HL-60 (cell line): ENCODE measurements at regions not wholly inside any gene's neighbourhood (a gene's known extent, or its start where the extent isn't known, plus 50 kb on each side); places are given as distances from the start of the nearest gene placed in this dataset.

Source experiments
- DNase-seq, 2 experiments: peaks; one replicate each; pipeline ENCODE4 v3.0.0-alpha.2; 2010 to 2020; ENCODE audit warnings: low read depth in 1 of 2, low spot score in 1 of 2
- H3K27ac ChIP-seq: fragments of 250-450 bp; sonication (Bioruptor Pico); replicated peaks from 2 replicates; pipeline ENCODE4 v1.5.1; 2020; ENCODE audit warnings: mild to moderate bottlenecking, moderate library complexity
- H3K27me3 ChIP-seq: fragments of 250-450 bp; sonication (Bioruptor Pico); 2 replicates; pipeline ENCODE4 v1.5.1; 2021; ENCODE audit warnings: mild to moderate bottlenecking, moderate library complexity; ENCODE audit not compliant: insufficient read depth, poor library complexity, severe bottlenecking
- H3K4me3 ChIP-seq: replicated peaks from 2 replicates; pipeline ENCODE4 v1.5.1; 2011; ENCODE audit warnings: mild to moderate bottlenecking, control low read depth, low read length; ENCODE audit not compliant: insufficient read depth
- GABPA ChIP-seq: IDR thresholded peaks from 2 replicates; pipeline ENCODE4 v1.6.1; 2012; ENCODE audit warnings: low read depth
- POLR2AphosphoS5 ChIP-seq: IDR thresholded peaks from 2 replicates; pipeline ENCODE4 v1.6.1; 2012; ENCODE audit warnings: low read depth
- SPI1 ChIP-seq: IDR thresholded peaks from 2 replicates; pipeline ENCODE4 v1.6.1; 2012; ENCODE audit warnings: low read depth, mild to moderate bottlenecking, borderline replicate concordance
- TF ChIP-seq, protein P1 (sequence below): IDR thresholded peaks from one replicate; pipeline ENCODE4 v1.5.1; 2011; ENCODE audit warnings: low read length, control low read depth, inconsistent platforms; ENCODE audit not compliant: insufficient read depth
- TF ChIP-seq, protein P2 (sequence below): IDR thresholded peaks from 2 replicates; pipeline ENCODE4 v1.6.1; 2012; ENCODE audit warnings: low read depth; ENCODE audit not compliant: insufficient replicate concordance

DNA sequence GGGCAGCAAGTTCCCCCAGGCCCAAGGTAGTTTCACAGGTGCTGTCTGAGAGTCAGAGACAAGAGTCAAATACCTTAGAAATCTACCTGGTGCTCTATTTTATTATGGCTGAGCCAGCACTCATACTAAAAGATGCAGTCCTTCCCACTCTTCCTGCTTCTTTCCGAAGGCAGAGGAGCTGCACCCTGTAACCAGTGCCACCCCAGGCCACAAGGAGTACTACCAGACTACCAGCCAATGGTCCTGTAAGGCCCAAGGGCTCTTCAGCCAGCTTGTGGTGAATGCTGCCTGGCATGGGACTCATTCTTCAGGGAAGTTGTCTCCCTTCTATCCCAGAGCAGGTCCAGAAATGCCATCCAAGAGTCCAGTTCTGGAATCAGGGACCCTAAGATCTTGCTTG lies 203.8 kb upstream of the DUSP10 start:
- no peak overlapping the region for H3K27ac ChIP-seq
- TF ChIP-seq, protein P1, sequence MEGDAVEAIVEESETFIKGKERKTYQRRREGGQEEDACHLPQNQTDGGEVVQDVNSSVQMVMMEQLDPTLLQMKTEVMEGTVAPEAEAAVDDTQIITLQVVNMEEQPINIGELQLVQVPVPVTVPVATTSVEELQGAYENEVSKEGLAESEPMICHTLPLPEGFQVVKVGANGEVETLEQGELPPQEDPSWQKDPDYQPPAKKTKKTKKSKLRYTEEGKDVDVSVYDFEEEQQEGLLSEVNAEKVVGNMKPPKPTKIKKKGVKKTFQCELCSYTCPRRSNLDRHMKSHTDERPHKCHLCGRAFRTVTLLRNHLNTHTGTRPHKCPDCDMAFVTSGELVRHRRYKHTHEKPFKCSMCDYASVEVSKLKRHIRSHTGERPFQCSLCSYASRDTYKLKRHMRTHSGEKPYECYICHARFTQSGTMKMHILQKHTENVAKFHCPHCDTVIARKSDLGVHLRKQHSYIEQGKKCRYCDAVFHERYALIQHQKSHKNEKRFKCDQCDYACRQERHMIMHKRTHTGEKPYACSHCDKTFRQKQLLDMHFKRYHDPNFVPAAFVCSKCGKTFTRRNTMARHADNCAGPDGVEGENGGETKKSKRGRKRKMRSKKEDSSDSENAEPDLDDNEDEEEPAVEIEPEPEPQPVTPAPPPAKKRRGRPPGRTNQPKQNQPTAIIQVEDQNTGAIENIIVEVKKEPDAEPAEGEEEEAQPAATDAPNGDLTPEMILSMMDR = no peak
- TF ChIP-seq SPI1 (no peak), POLR2AphosphoS5 (no peak), GABPA (no peak)
- TF ChIP-seq, protein P2, sequence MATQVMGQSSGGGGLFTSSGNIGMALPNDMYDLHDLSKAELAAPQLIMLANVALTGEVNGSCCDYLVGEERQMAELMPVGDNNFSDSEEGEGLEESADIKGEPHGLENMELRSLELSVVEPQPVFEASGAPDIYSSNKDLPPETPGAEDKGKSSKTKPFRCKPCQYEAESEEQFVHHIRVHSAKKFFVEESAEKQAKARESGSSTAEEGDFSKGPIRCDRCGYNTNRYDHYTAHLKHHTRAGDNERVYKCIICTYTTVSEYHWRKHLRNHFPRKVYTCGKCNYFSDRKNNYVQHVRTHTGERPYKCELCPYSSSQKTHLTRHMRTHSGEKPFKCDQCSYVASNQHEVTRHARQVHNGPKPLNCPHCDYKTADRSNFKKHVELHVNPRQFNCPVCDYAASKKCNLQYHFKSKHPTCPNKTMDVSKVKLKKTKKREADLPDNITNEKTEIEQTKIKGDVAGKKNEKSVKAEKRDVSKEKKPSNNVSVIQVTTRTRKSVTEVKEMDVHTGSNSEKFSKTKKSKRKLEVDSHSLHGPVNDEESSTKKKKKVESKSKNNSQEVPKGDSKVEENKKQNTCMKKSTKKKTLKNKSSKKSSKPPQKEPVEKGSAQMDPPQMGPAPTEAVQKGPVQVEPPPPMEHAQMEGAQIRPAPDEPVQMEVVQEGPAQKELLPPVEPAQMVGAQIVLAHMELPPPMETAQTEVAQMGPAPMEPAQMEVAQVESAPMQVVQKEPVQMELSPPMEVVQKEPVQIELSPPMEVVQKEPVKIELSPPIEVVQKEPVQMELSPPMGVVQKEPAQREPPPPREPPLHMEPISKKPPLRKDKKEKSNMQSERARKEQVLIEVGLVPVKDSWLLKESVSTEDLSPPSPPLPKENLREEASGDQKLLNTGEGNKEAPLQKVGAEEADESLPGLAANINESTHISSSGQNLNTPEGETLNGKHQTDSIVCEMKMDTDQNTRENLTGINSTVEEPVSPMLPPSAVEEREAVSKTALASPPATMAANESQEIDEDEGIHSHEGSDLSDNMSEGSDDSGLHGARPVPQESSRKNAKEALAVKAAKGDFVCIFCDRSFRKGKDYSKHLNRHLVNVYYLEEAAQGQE = no peak
- H3K27me3 ChIP-seq = no peaks in the 10 kb centered on the region
- no peak for DNase-seq
- H3K4me3 ChIP-seq = no peak overlapping the region

DNA sequence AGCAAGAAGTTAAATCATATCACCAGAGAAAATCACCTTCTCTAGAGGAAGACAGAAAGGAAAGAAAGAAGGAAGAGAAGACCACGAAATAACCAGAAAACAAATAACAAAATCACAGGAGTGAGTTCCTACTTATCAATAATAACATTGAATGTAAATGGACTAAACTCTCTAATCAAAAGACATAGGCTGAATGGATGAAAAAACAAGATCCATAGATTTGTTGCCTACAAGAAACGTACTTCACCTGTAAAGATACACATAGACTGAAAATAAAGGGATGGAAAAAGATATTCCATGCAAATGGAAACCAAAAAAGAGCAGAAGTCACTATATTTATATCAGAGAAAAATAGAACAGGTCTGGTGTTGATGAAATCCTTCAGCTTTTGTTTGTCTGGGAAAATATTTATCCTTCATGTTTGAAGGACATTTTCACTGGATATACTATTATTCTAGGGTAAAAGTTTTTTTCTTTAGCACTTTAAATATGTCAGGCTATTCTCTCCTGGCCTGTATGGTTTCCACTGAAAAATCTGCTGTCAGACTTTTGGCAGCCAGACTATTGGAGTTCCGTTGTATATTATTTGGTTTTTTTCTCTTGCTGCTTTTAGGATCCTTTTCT lies 202.5 kb upstream of the DUSP10 start:
- no peaks in the 10 kb centered on the region for H3K27me3 ChIP-seq
- H3K27ac ChIP-seq = no peak overlapping the region
- TF ChIP-seq, protein P2 = no peak
- TF ChIP-seq SPI1 = no peak
- TF ChIP-seq, protein P1 = no peak
- no peak overlapping the region for H3K4me3 ChIP-seq
- no peak for DNase-seq

DNA sequence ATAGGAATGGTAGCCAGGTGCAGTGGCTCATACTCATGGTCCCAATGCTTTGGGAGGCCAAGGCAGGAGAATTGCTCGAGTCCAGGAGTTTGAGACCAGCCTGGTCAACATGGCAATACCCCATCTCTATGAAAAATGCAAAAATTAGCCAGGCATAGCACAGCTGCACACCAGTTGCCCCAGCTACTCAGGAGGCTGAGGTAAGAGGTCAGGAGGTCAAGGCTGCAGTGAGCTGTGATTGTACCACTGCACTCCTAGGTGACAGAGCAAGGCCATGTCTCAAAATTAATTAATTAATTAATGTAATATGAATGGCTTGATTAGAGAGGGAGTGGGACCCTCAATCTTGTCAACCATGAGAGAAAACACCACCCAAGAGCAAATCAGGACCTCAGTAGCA lies 198.7 kb upstream of the DUSP10 start:
- no peak for DNase-seq
- H3K27ac ChIP-seq = no peak overlapping the region
- H3K4me3 ChIP-seq = no peak overlapping the region
- no peak for TF ChIP-seq GABPA
- TF ChIP-seq SPI1 = no peak
- TF ChIP-seq POLR2AphosphoS5 = no peak
- no peaks in the 10 kb centered on the region for H3K27me3 ChIP-seq

DNA sequence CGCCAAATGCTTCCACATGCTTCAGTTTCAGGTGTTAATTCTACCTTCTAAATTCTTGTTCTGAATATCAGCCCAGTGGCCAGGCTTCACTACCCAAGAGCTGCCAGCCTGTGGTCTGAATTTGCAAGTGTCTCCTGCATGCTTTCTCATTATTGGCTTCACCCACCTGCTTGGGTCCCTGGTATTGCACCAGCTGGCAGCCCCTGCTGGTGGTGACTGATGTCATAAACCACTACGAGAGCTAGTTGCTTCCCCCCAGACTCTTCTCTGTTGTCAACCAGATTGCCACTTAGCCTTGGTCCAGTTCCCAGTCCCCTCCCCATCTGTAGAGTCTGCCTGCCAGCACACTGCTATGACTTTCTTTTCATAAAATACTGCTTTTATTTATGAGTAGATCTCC lies 197.7 kb upstream of the DUSP10 start:
- H3K27ac ChIP-seq = no peak overlapping the region
- no peak for DNase-seq
- H3K4me3 ChIP-seq = no peak overlapping the region
- H3K27me3 ChIP-seq = no peaks in the 10 kb centered on the region
- TF ChIP-seq POLR2AphosphoS5 = no peak
- no peak for TF ChIP-seq GABPA
- TF ChIP-seq SPI1 = no peak
- TF ChIP-seq, protein P2 = no peak
- TF ChIP-seq, protein P1 = no peak
